GM19468 (cell line): ENCODE measurements at regions not wholly inside any gene's neighbourhood (a gene's known extent, or its start where the extent isn't known, plus 50 kb on each side); places are given as distances from the start of the nearest gene placed in this dataset.

ENCODE experiments used
- ATAC-seq: cut with Tn5 transposase; IDR thresholded peaks from one replicate; pipeline ENCODE4 v1.9.1; 2021; ENCODE audit warnings: mild to moderate bottlenecking, moderate library complexity, moderate number of reproducible peaks; ENCODE audit not compliant: unreplicated experiment; ENCODE audit errors: extremely low read depth

DNA sequence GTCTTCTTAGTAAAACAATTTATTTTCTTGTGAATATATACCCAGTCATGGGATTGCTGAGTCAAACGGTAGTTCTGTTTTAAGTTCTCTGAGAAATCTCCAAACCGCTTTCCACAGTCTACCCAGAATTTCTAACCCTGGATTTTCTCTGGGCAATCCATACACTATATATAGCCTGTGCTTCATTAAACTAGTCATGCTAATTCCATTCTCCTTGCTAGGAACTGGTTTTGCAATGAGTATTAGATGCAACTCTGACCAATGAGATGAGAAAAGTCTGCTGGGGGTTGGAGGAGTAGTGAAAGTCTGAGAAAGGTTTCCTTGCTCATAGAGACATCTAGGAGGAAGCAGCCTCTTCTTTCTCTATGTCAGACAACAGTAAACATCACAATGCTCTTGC lies 196.1 kb upstream of the CDKN3 start:
- no peak for ATAC-seq

DNA sequence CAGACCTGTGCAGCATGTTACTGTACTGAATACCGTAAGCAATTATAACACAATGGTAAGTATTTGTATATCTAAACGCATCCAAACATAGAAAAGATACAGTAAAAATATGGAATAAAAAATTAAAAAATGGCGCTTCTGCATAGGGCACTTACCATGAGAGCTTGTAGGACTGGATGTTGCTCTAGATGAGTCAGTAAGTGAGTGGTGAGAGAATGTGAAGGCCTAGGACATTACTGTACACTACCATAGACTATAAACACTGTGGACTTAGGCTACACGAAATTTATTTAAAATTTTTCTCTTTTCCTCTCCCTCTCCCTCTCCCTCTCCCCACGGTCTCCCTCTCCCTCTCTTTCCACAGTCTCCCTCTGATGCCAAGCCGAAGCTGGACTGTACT lies 194.5 kb upstream of the CDKN3 start:
- ATAC-seq: no peak

DNA sequence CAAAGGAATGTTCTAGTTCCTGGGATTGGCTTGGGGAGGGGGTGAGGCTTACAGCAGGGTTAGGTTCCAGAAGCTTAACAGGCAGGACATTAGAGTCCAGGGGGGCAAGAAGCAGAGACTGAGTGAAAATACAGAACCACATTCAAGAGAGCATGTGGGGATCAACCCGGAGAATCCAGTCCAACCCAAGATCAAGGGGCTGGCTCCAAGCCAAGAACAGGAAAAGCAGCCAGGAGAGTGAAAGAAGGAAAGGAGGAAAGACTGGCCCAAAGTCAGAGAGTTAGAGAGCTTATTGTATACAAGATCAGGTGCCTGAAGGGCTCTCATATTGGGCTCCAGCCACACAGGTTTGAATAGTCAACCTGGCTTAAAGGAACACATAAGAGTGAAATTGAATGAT lies 190.3 kb upstream of the CDKN3 start:
- no peak for ATAC-seq

DNA sequence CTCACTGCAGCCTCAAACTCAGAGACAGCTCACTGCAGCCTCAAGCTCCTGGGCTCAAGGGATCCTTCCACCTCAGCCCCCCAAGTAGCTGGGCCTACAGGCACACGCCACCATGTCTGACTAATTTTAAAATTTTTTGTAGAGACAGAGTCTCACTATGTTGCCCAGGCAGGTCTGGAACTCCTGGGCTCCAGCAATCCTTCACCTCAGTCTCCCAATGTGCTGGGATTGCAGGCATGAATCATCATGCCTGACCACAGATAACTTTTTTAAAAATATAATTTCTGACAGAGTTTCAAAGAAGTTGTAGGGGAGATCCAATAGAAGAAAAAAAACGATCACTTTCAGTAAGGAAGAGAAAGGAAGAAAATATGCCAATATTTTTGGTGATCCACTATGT lies 189.7 kb upstream of the CDKN3 start:
- ATAC-seq: no peak

DNA sequence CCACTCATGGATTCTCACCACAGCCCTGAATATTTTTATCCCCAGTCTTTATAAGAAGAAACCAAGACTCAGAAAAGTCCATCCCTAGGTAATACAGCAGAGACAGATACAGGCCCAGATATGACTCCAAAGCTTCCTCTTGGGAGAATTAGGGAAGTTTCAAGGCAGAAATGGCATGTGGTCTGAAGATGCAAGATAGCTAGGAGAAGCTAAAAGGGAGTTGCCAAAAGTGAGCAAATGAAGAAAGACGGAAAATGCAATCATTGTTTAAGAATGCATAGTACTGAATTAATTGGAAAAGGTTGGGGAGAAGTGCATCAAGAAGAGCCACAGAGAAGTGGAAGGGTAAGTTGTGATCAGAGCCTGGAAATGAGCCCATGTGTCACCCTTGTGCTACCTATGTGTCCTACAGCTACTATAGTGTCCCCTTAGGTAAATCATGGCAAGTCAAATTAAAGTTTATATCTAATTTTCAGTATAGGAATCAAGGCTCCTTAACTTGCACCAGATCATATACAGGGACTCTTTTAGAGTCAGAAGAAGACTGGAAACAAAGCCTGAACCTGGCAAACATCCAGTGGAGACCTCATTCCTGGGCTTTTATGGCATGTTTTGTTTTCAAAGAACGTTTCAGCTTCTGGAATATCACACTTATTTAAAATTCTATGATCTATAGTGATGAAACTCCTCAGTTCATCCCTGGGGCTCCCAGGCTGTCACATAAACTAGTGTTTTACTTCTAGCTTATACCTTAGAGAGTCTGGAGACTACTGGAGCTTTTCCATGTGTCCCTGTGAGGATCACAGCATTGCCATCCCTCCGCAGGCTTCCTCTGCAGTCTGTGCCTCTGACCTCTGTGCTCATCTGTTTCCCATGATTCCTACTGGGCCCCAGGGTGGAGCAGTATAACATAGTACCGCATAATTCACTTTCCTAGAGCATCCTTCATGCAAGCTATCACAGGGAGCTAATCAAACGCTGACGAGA lies 189.0 kb upstream of the CDKN3 start:
- ATAC-seq: no peak

DNA sequence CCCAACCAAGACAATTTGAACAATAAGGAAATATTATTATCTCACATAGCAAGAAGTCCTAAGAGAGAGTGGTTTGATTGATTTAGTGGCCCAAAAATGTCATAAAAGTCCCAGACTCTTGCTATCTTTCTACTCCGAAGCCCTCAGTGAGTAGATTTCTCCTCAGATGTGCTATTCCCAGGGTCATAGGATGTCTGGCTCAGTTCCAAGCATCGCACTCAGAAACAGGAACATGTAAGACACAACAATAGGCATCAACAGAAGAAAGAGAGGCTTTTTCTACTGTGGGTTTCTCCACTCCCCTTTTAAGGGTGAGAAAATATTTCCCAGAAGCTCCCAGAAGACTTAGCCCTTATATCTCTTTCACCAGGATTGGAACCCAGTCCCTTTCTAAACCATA lies 188.1 kb upstream of the CDKN3 start:
- no peak for ATAC-seq

DNA sequence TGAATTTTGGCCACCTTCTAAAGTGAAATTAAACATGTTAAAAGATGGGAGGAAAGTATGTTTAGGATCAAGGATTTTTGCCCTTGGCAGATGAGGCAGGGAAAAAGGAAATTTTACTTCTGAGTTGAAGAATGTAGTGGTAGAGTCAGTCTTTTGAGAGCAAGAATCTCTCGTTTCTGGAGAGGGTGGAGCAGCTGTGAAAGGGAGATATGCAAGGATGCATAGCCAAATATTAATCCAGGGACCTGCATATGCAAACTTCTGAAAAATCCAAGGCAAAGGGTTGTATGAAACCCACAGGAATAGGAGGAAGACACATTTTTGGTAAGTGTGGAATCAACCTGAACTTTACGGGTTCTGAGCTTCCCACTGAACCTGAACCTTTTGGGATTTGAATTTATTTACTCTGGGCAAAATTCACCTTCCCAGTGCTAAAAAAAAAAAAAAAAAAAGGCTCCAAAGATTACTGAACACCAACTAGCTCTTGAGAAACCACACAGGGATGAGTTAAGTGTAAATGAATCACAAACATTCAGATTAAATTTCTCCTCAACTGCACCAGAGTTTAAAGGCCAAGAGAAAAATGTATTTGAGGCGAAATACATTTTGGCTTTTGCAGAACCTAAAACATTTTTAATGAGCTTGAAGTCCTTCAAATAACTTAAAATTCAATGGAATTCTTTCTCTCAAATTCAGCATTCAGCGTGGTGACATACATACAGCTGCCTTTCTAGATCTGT lies 187.1 kb upstream of the CDKN3 start:
- ATAC-seq: no peak

DNA sequence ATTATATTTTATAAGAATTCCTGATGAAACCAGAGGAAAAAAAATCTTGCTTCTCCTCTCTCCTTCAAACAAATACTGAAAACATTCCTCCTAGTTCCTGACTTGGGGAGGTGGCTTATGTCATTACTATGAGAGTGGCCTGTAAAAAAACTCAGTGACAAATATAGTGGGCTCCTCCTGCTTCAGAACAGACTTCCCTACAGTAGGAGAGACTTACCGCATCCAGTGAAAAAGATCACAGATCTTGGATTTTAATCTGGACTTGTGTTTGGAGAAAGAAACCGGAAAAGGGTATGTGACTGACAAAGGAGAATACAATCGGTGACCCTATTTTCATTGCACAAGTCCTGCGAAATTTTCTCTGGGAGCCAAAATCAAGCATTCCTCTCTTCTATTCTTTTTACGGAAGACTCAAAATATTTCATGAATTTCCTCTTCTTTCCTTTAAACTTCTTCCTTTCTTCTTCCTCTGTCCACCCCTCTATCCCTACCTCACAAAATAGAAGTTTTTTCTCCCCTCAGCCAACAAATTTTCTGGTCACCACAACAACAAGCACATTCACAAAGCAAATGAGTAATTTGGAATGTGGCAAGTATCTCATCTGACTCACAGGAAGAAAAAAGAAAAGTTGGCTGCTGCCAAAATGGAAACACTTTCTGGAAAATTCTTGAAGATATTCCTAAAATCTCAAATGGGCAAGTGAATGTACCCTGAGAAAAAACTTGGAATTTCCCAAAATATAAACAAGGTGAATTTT lies 185.1 kb upstream of the CDKN3 start:
- ATAC-seq: no peak

DNA sequence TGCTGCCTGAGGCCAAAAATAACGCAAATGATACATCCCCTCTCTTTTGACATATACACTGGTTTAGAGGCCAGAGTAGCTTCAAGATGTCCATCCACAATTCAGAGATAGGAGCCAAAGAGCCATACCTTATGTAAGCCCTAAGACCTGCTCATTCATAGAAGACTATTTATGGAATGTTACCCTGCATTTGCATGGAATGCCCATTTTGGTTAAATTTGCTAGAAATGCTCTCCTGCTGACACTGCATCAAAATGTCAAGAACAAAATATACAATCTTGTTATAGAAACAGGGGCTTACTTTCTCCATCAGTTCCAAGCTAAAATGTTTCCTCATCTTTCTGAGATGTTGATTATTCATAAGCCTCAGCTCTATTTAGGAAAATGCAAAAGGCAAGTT lies 183.3 kb upstream of the CDKN3 start:
- ATAC-seq: no peak

DNA sequence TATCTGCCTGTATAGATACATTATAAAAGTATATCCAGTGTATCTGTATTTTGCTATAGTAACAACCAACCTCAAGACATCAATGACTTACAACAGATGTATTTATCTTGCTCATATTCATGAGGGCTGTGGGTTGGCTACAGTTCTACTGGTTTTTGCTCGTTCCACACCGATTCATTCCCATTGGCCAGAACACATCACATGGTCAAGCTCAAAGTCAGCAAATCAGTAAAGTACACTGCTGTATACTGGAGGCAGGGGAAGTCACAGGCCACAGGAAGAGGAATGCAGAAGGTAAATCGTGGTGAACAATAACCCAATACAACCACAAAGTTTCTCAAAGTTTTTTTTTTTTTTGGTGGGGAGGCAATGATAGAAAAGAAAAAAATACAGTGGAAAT lies 180.0 kb upstream of the CDKN3 start:
- ATAC-seq: no peak

DNA sequence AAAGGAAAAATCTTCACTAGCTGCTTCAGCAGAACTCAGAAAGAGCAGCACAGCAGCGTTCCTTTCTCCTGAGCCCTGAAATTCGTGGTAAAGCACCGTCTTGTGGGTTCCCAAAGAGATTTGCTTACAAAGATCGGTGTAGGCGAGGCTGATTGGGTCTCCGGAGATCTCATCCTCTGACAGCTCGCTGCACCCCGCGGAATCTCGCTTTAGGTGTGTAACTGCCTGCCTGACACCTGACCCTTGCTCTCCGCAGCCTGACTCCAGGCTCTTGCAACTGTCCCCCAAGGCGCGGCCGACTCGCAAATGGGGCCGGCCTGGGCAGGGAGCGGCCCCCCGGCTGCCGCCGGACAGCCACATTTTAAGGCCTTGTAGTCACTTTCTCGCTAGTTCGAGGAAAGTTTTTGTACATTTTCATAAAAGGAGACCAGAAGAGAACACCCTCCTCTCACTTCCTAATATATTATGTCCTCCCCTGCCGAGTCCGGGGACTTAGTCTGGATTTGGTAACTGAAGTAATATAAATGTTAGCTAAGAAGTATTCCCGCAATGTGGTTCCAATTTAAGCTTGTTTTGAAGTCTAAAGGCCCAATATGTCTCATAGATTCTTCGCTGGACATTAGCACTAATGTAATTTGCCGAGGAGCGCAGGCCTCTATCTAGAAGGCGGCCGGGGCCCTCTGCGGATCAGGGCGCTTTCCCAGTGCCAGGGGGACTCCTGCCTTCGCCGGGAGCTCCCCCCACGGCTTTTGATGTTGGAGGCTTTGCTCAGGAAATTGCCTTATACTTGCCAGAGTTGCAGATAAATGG lies 177.3 kb upstream of the CDKN3 start:
- ATAC-seq: no peak

DNA sequence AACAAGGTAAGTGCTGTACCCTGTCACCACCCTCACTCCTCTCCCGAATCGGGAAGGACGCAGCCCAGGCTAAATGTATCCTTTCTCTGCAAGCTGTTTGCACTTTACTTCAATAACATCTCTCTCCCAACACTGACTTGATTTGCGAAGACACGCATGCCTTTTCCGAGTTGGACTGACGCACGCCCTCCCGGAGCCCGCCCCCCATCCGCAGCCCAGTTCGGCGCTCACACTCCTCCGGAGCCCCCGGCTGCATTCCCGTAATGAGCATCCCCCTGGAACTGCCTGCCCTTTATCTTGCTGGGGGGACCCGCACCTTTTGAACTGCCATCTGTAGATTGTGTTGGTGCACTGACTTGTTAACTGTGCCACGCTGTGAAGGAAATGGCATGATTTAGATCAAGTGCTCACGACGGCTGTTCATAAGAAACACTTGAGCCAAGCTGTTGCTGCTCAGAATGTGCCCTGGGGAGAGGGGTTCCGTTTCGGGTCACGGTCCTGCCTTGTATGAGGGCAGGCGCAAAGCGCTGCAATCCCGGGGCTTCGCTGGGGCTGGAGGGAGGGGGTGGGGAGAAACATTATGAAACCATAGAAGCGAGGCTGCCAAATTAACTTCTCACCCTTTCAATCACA lies 176.6 kb upstream of the CDKN3 start:
- no peak for ATAC-seq

DNA sequence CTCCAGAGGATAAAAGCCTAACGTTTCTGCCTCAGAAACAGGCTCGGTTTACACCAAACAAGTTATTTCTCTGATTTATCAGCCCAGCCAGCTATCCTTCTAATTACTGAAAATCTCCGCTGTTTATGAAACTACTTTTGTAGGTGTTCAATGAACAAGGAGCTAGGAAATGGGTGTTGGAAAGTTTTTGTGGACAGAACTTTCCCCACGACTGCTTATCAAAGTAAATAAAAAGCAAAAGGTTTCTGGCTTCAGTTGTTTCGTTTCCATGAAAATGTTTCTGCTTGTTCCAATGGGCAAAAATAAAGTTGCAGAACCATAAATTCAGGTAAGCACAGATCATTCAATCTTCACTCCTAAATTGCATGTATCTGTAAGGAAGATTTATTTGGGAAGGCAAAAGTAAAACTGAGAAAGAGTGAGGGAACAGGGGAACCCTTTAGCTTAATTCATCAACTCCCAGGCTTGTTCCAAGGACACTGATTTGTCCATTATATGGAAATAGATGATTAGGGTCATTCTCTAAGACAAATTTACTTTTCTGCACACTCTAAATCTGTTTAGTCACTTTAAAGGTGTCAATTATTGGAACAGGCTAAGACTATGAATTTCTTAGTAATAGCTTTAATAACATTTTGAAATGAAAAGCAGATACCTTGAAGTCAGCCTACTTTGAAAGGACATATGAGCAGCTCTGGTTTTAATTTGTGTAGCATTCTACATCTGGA lies 175.9 kb upstream of the CDKN3 start:
- ATAC-seq: no peak

DNA sequence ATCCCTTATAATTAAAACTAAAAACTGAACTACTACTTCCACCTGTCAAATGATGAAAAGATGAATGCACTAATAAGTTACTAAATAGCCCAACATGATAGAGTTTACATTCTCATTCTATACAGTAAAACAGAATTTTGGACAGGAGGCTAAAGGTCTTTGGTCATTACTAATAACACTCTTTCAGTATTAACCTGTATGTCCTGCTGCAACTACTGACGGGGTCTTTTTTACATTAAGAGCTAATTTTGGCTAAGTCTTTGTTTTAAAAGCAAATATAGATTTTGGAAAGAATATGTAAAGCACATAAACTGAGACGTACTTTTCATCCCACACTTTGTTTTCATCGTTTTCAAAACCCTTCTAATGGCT lies 175.4 kb upstream of the CDKN3 start:
- no peak for ATAC-seq

DNA sequence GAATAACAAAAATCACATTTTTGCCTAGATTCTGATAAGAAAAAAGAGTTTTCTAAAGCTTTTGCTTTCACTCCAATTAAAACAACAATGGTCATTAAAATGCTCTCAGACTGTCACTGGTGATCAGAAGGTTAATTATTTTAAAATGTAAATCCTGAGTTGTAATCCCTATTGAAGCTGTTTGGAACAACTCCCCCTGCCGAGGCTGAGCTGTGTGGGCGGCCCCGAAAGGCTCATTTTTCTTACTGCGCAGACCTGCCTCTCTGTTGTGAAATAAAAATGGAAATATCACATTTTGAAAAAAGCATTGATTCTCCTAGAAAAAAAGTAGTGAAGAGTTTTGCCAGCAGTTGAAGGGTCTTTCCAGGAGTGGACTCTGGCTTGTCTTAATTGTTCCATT lies 174.8 kb upstream of the CDKN3 start:
- ATAC-seq: no peak

DNA sequence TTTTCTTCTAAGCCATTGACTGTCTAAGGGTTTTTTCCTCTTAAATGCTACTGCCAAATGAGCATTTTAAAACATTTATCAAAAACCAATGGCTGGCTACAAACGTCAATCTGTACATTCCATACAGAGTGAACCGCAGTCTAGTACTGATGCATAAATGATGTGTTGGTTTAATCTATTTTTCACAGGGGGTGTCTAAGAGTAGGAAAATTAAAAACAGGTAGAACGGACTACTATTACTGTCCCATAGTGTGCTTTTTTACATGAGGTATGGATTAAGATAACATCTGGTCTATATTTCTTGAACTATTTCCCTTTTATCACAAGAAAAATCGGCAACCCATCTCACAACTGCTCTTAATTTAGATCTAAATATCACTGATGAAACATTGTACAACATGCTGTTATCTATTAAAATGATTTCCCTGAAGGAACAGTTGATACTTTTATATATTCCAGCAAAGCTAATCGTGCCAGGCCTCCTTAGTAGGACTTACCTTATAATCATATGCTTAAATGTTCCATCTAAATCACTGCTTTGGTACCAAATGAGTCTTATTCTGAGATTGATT lies 172.9 kb upstream of the CDKN3 start:
- no peak for ATAC-seq

DNA sequence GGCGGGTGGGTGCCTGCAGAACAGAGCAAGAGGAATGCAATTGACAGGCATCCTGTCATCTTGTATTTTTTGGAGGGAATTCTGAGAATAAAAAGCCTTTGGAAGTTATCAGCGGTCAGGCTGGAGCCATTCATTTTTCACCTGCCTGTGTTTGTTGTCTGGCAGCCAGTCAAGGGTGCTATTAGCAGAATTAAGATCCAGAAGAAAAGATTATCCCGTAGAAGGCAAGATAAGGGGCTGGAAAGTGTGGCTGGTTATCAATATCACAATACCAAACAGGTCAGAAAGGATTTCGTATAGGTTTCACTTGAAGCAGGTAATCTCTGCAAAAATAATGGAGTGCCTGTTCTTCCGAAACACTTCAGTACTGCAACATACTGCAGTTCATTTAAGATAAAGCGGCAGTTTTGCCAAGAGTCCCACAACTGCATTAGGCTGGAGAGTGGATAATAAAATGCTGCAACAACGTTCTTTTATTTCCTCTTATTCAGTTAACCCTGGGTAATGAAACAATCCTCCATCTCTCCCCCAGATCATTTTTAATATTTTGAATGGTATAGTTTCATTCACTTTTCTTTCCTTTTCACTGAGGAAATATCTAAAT lies 171.2 kb upstream of the CDKN3 start:
- ATAC-seq: no peak

DNA sequence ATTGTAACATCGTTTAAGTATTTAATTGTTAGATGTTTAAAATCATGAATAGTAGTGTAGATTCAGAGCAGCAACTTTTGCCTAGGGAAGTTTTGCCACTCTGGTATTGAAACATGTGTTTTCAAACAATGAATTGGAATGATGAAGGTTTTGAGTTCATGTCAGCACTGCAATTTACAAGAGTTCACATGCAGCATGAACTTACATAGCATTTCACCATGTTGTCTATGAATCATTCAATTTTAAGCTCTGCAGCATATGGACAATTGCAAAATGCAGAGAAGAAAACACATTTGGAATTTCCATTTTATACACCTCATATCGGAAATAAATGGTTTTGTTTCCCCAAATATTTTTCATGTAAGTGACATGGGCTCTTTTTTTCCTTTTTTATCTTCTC lies 170.7 kb upstream of the CDKN3 start:
- ATAC-seq: no peak
